ENCODE measurements at regions not wholly inside any gene's neighbourhood (a gene's known extent, or its start where the extent isn't known, plus 50 kb on each side); places are given as distances from the start of the nearest gene placed in this dataset.
A peak's percentile ranks its signal among the peaks of the same experiment; 100 is the strongest.

DNA sequence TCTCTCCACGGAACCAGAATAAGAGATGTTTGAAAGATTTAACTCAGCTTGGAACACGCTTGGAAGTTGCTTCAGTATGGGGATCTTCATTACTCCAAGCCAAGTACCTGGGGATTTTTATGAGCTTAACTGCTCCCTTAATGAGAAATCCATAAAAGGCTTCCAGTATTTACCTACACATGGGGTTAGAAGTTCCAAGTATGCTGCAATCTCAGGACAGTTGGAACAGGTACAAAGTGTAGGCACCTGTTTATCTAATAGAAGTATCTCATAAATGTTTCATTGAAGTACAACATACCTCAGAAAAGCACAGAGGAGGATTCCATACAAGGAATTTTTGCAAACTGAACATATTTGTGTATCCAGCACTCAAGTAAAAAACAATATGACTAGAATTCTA, 161.6 kb upstream of the PIRT start:
- TF ChIP-seq, protein P1, sequence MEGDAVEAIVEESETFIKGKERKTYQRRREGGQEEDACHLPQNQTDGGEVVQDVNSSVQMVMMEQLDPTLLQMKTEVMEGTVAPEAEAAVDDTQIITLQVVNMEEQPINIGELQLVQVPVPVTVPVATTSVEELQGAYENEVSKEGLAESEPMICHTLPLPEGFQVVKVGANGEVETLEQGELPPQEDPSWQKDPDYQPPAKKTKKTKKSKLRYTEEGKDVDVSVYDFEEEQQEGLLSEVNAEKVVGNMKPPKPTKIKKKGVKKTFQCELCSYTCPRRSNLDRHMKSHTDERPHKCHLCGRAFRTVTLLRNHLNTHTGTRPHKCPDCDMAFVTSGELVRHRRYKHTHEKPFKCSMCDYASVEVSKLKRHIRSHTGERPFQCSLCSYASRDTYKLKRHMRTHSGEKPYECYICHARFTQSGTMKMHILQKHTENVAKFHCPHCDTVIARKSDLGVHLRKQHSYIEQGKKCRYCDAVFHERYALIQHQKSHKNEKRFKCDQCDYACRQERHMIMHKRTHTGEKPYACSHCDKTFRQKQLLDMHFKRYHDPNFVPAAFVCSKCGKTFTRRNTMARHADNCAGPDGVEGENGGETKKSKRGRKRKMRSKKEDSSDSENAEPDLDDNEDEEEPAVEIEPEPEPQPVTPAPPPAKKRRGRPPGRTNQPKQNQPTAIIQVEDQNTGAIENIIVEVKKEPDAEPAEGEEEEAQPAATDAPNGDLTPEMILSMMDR (IDR thresholded peaks at IDR 0.05; ENCODE audit: low read depth, low read length, missing input control) = no peak
- TF ChIP-seq, protein P2, sequence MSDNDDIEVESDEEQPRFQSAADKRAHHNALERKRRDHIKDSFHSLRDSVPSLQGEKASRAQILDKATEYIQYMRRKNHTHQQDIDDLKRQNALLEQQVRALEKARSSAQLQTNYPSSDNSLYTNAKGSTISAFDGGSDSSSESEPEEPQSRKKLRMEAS (IDR thresholded peaks at IDR 0.05) = no peak
- TF ChIP-seq JUND (IDR thresholded peaks at IDR 0.05) (no peak), HNF4A (conservative IDR thresholded peaks at IDR 0.05) (peak in 1 of 2 donors; percentile 20), RAD21 (IDR thresholded peaks at IDR 0.05) (no peak)
- TF ChIP-seq, protein P3, sequence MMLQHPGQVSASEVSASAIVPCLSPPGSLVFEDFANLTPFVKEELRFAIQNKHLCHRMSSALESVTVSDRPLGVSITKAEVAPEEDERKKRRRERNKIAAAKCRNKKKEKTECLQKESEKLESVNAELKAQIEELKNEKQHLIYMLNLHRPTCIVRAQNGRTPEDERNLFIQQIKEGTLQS (IDR thresholded peaks at IDR 0.05) = no peak
- Histone ChIP-seq H3K9me3 (ENCODE audit: control insufficient read depth in 4 of 4, low read length in 3 of 4) (no peaks in the 10 kb centered on the region), H3K9ac (ENCODE audit: low read depth in 1 of 2, low read length in 2 of 2) (no peak overlapping the region), H3K4me1 (ENCODE audit: control insufficient read depth in 4 of 4, insufficient read depth in 4 of 4, low read length in 3 of 4) (no peaks in the 10 kb centered on the region), H3K27me3 (ENCODE audit: control insufficient read depth in 4 of 4, insufficient read depth in 4 of 4, low read length in 3 of 4) (peaks cover 0 to 9% (median 1%) of the 10 kb centered on the region in 4 donors), H3K27ac (ENCODE audit: low read depth in 1 of 2, low read length in 2 of 2) (no peak overlapping the region), H3K36me3 (ENCODE audit: control insufficient read depth in 4 of 4, insufficient read depth in 3 of 4, low read depth in 1 of 4, low read length in 3 of 4) (no peaks in the 10 kb centered on the region), H3K4me3 (ENCODE audit: low read depth in 1 of 3, low read length in 3 of 3) (no peak overlapping the region)
- DNase-seq (ENCODE audit: low spot score) = no peak
- WGBS = 38% methylated on average over 2 of the region's 2 CpGs

DNA sequence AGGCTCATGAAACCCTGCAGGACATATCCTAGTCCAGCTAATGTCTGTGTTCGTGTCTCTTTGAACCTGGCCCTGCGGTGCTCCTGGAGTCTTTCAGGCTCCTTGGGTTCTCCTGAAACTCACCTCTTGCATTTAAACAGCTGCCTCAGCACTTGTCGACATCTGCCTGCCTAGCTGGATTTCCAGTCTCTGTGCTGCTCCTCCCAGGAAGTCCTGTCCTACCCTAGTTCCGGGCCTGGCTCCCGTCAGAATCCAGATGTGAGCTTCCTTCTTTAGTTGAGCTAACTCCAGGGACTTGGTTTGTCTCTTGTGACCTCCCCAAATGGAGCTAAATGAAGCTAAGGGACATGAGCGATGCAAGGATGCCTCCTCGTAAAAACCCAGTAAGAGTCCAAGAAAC, 155.2 kb upstream of the PIRT start:
- H3K4me3 ChIP-seq (ENCODE audit: low read depth in 1 of 3, low read length in 3 of 3) = no peak overlapping the region
- H3K36me3 ChIP-seq (ENCODE audit: control insufficient read depth in 4 of 4, insufficient read depth in 3 of 4, low read depth in 1 of 4, low read length in 3 of 4) = no peaks in the 10 kb centered on the region
- no peak overlapping the region for H3K9ac ChIP-seq (ENCODE audit: low read depth in 1 of 2, low read length in 2 of 2)
- H3K4me1 ChIP-seq (ENCODE audit: control insufficient read depth in 4 of 4, insufficient read depth in 4 of 4, low read length in 3 of 4) = no peaks in the 10 kb centered on the region
- H3K27ac ChIP-seq (ENCODE audit: low read depth in 1 of 2, low read length in 2 of 2) = no peak overlapping the region
- no peaks in the 10 kb centered on the region for H3K9me3 ChIP-seq (ENCODE audit: control insufficient read depth in 4 of 4, low read length in 3 of 4)
- TF ChIP-seq JUND (IDR thresholded peaks at IDR 0.05) (no peak), HNF4A (conservative IDR thresholded peaks at IDR 0.05) (no peak), GABPA (IDR thresholded peaks at IDR 0.05 in 1 of 2, conservative IDR thresholded peaks at IDR 0.05 in 1 of 2) (no peak), EGR1 (IDR thresholded peaks at IDR 0.05; ENCODE audit: low read depth in 2 of 2) (no peak), RAD21 (IDR thresholded peaks at IDR 0.05) (no peak), FOXA1 (IDR thresholded peaks at IDR 0.05) (no peak), FOXA2 (IDR thresholded peaks at IDR 0.05) (no peak), NR2F2 (IDR thresholded peaks at IDR 0.05) (no peak), HNF4G (IDR thresholded peaks at IDR 0.05) (no peak), TAF1 (conservative IDR thresholded peaks at IDR 0.05) (no peak), SP1 (IDR thresholded peaks at IDR 0.05) (no peak), RXRA (IDR thresholded peaks at IDR 0.05) (no peak), YY1 (IDR thresholded peaks at IDR 0.05) (no peak)
- TF ChIP-seq, protein P4, sequence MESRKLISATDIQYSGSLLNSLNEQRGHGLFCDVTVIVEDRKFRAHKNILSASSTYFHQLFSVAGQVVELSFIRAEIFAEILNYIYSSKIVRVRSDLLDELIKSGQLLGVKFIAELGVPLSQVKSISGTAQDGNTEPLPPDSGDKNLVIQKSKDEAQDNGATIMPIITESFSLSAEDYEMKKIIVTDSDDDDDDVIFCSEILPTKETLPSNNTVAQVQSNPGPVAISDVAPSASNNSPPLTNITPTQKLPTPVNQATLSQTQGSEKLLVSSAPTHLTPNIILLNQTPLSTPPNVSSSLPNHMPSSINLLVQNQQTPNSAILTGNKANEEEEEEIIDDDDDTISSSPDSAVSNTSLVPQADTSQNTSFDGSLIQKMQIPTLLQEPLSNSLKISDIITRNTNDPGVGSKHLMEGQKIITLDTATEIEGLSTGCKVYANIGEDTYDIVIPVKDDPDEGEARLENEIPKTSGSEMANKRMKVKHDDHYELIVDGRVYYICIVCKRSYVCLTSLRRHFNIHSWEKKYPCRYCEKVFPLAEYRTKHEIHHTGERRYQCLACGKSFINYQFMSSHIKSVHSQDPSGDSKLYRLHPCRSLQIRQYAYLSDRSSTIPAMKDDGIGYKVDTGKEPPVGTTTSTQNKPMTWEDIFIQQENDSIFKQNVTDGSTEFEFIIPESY (IDR thresholded peaks at IDR 0.05) = no peak
- TF ChIP-seq, protein P2 (IDR thresholded peaks at IDR 0.05) = no peak
- TF ChIP-seq, protein P1 (IDR thresholded peaks at IDR 0.05; ENCODE audit: low read depth, low read length, missing input control) = no peak
- TF ChIP-seq, protein P5, sequence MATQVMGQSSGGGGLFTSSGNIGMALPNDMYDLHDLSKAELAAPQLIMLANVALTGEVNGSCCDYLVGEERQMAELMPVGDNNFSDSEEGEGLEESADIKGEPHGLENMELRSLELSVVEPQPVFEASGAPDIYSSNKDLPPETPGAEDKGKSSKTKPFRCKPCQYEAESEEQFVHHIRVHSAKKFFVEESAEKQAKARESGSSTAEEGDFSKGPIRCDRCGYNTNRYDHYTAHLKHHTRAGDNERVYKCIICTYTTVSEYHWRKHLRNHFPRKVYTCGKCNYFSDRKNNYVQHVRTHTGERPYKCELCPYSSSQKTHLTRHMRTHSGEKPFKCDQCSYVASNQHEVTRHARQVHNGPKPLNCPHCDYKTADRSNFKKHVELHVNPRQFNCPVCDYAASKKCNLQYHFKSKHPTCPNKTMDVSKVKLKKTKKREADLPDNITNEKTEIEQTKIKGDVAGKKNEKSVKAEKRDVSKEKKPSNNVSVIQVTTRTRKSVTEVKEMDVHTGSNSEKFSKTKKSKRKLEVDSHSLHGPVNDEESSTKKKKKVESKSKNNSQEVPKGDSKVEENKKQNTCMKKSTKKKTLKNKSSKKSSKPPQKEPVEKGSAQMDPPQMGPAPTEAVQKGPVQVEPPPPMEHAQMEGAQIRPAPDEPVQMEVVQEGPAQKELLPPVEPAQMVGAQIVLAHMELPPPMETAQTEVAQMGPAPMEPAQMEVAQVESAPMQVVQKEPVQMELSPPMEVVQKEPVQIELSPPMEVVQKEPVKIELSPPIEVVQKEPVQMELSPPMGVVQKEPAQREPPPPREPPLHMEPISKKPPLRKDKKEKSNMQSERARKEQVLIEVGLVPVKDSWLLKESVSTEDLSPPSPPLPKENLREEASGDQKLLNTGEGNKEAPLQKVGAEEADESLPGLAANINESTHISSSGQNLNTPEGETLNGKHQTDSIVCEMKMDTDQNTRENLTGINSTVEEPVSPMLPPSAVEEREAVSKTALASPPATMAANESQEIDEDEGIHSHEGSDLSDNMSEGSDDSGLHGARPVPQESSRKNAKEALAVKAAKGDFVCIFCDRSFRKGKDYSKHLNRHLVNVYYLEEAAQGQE (IDR thresholded peaks at IDR 0.05) = no peak
- TF ChIP-seq, protein P3 (IDR thresholded peaks at IDR 0.05) = no peak
- DNase-seq (ENCODE audit: low spot score) = no peak
- WGBS = 75% methylated on average over 7 of the region's 7 CpGs
- peaks cover 0 to 6% (median 0%) of the 10 kb centered on the region in 4 donors for H3K27me3 ChIP-seq (ENCODE audit: control insufficient read depth in 4 of 4, insufficient read depth in 4 of 4, low read length in 3 of 4)
